H1 (cell line): ENCODE measurements at regions not wholly inside any gene's neighbourhood (a gene's known extent, or its start where the extent isn't known, plus 50 kb on each side); places are given as distances from the start of the nearest gene placed in this dataset.
A peak's percentile ranks its signal among the peaks of the same experiment; 100 is the strongest.

Experiments
- CTCF ChIA-PET: fragments of 300-600 bp; sonication (Branson Sonifier 250); formaldehyde crosslinking; loops from one replicate; lab custom pipeline; 2021; ENCODE audit not compliant: partially characterized antibody; lab: Charles Lee
- POLR2A ChIA-PET: fragments of 300-600 bp; sonication (Branson Sonifier 250); formaldehyde crosslinking; loops from one replicate; lab custom pipeline; 2021; ENCODE audit warnings: inconsistent platforms; ENCODE audit not compliant: partially characterized antibody; lab: Charles Lee
- DNase-seq, 2 experiments: peaks; one replicate each; pipeline versions ENCODE4 v3.0.0 to v3.0.0-alpha.2; 2010 to 2022; ENCODE audit warnings: low spot score in 2 of 2, low read depth in 1 of 2, mixed read lengths in 1 of 2
- FAIRE-seq: peaks from 2 replicates; lab custom pipeline; 2011; peaks lifted over from hg19 to GRCh38; lab: Jason Lieb, UNC
- H2AFZ ChIP-seq: 2 replicates; pipeline ENCODE4 v1.8.1; 2012; ENCODE audit warnings: low read length, inconsistent platforms
- H2AK5ac ChIP-seq: 2 replicates; pipeline ENCODE4 v1.6.1; 2013; ENCODE audit warnings: low read depth, low read length
- H2BK120ac ChIP-seq: replicated peaks from 2 replicates; pipeline ENCODE3; 2013; ENCODE audit warnings: low read depth, low read length, inconsistent platforms
- H2BK12ac ChIP-seq: 2 replicates; pipeline ENCODE4 v1.6.1; 2013; ENCODE audit warnings: low read depth, low read length
- H2BK15ac ChIP-seq: 2 replicates; pipeline ENCODE4 v1.6.1; 2013; ENCODE audit warnings: low read length
- H2BK20ac ChIP-seq: 2 replicates; pipeline ENCODE4 v1.6.1; 2013; ENCODE audit warnings: low read length
- H2BK5ac ChIP-seq: 2 replicates; pipeline ENCODE4 v1.6.1; 2013; ENCODE audit warnings: low read depth, low read length
- H3K14ac ChIP-seq: 2 replicates; pipeline ENCODE4 v1.6.1; 2013; ENCODE audit warnings: inconsistent platforms; ENCODE audit not compliant: insufficient read length
- H3K18ac ChIP-seq: 2 replicates; pipeline ENCODE4 v1.6.1; 2013; ENCODE audit warnings: low read length; ENCODE audit errors: extremely low read depth
- H3K23ac ChIP-seq: 2 replicates; pipeline ENCODE4 v1.6.1; 2013; ENCODE audit warnings: inconsistent platforms; ENCODE audit not compliant: insufficient read length
- H3K23me2 ChIP-seq: 2 replicates; pipeline ENCODE4 v1.6.1; 2013; ENCODE audit warnings: low read depth, low read length
- H3K27ac ChIP-seq: 2 replicates; pipeline ENCODE4 v1.6.1; 2011; ENCODE audit warnings: low read depth, low read length, inconsistent platforms
- H3K27me3 ChIP-seq, 4 experiments: replicated peaks in 1 of 4; 1 replicate in 1 of 4; 2 replicates in 3 of 4; pipeline versions ENCODE4 v1.6.1 to v1.8.1; 2011 to 2013; ENCODE audit warnings: low read length in 3 of 4, mild to moderate bottlenecking in 3 of 4, inconsistent platforms in 2 of 4, mixed read lengths in 2 of 4, moderate library complexity in 1 of 4; ENCODE audit not compliant: control insufficient read depth in 3 of 4, insufficient read depth in 3 of 4; ENCODE audit errors: extremely low read depth in 1 of 4
- H3K36me3 ChIP-seq, 4 experiments: 2 replicates each; pipeline versions ENCODE4 v1.6.1 to v1.8.1; 2011 to 2013; ENCODE audit warnings: mild to moderate bottlenecking in 4 of 4, low read length in 3 of 4, moderate library complexity in 2 of 4, control low read depth in 1 of 4, inconsistent platforms in 1 of 4; ENCODE audit not compliant: insufficient read depth in 4 of 4, control insufficient read depth in 2 of 4
- H3K4ac ChIP-seq: replicated peaks from 2 replicates; pipeline ENCODE3; 2013; ENCODE audit warnings: low read length, low read depth, mixed read lengths, inconsistent platforms; ENCODE audit not compliant: insufficient read length
- H3K4me1 ChIP-seq, 4 experiments: replicated peaks in 1 of 4; 1 replicate in 1 of 4; 2 replicates in 3 of 4; pipeline versions ENCODE4 v1.6.1 to v1.8.1; 2011 to 2013; ENCODE audit warnings: low read length in 3 of 4, inconsistent platforms in 2 of 4, mixed read lengths in 1 of 4; ENCODE audit not compliant: insufficient read depth in 4 of 4, control insufficient read depth in 3 of 4
- H3K4me2 ChIP-seq, 2 experiments: 2 replicates each; pipeline versions ENCODE4 v1.6.1 to v1.8.1; 2011 to 2013; ENCODE audit warnings: low read depth in 2 of 2, low read length in 2 of 2, control low read depth in 1 of 2, inconsistent platforms in 1 of 2, mild to moderate bottlenecking in 1 of 2; ENCODE audit not compliant: insufficient read depth in 1 of 2
- H3K4me3 ChIP-seq, 4 experiments: fragments of 200-600, 300-600 bp in 1 of 4; sonication (generic), shearing (Covaris generic), sonication (Bioruptor Twin) in 1 of 4; 2 replicates each; pipeline versions ENCODE4 v1.5.1 to v1.8.1; 2011 to 2016; ENCODE audit warnings: low read length in 4 of 4, low read depth in 3 of 4, control low read depth in 2 of 4, inconsistent platforms in 2 of 4, mild to moderate bottlenecking in 2 of 4, mixed read lengths in 1 of 4, moderate library complexity in 1 of 4; ENCODE audit not compliant: insufficient read depth in 2 of 4; ENCODE audit errors: extremely low read depth in 1 of 4
- H3K56ac ChIP-seq: replicated peaks from 2 replicates; pipeline ENCODE3; 2013; ENCODE audit warnings: low read depth, mild to moderate bottlenecking, mixed read lengths, low read length, inconsistent platforms; ENCODE audit not compliant: insufficient read length
- H3K79me1 ChIP-seq: 2 replicates; pipeline ENCODE4 v1.6.1; 2013; ENCODE audit warnings: low read depth, low read length, control low read depth
- H3K79me2 ChIP-seq, 2 experiments: 2 replicates each; pipeline versions ENCODE4 v1.6.1 to v1.8.1; 2012 to 2013; ENCODE audit warnings: low read length in 2 of 2, mild to moderate bottlenecking in 2 of 2, inconsistent platforms in 1 of 2; ENCODE audit not compliant: insufficient read depth in 2 of 2, control insufficient read depth in 1 of 2
- H3K9ac ChIP-seq, 4 experiments: replicated peaks in 1 of 4; 1 replicate in 1 of 4; 2 replicates in 3 of 4; pipeline versions ENCODE4 v1.6.1 to v1.8.1; 2011 to 2013; ENCODE audit warnings: low read depth in 3 of 4, low read length in 3 of 4, control low read depth in 2 of 4, mild to moderate bottlenecking in 2 of 4, moderate library complexity in 2 of 4, inconsistent platforms in 1 of 4; ENCODE audit errors: extremely low read depth in 1 of 4
- H3K9me3 ChIP-seq, 2 experiments: 2 replicates each; pipeline versions ENCODE4 v1.6.1 to v1.8.1; 2012 to 2013; ENCODE audit warnings: mild to moderate bottlenecking in 2 of 2, moderate library complexity in 2 of 2, control low read depth in 1 of 2, inconsistent platforms in 1 of 2, low read depth in 1 of 2, low read length in 1 of 2, mixed read lengths in 1 of 2; ENCODE audit not compliant: insufficient read depth in 2 of 2
- H4K20me1 ChIP-seq, 2 experiments: replicated peaks in 1 of 2; 2 replicates each; pipeline versions ENCODE3 to v1.8.1; 2011 to 2013; ENCODE audit warnings: inconsistent platforms in 2 of 2, low read length in 2 of 2, mild to moderate bottlenecking in 1 of 2; ENCODE audit not compliant: insufficient read depth in 2 of 2, control insufficient read depth in 1 of 2
- H4K5ac ChIP-seq: 2 replicates; pipeline ENCODE4 v1.6.1; 2013; ENCODE audit warnings: low read length, low read depth, mixed read lengths, inconsistent platforms; ENCODE audit not compliant: insufficient read length
- H4K8ac ChIP-seq: 2 replicates; pipeline ENCODE4 v1.8.0; 2013; ENCODE audit warnings: mild to moderate bottlenecking, moderate library complexity, low read length, inconsistent platforms; ENCODE audit not compliant: insufficient read depth; ENCODE audit errors: extremely low read depth
- H4K91ac ChIP-seq: replicated peaks from 2 replicates; pipeline ENCODE3; 2013; ENCODE audit warnings: low read length, mixed read lengths, inconsistent platforms; ENCODE audit not compliant: insufficient read length
- ASH2L ChIP-seq: fragments of 200-600, 300-600 bp; sonication (generic); IDR thresholded peaks from one replicate; pipeline ENCODE4 v1.7.1; 2017; ENCODE audit warnings: low read length
- BCL11A ChIP-seq, 2 experiments: IDR thresholded peaks; one replicate each; pipeline ENCODE4 v1.6.1; 2011; ENCODE audit warnings: low read depth in 2 of 2, low read length in 2 of 2, mild to moderate bottlenecking in 2 of 2
- CREB1 ChIP-seq: IDR thresholded peaks from 2 replicates; pipeline ENCODE4 v1.6.1; 2012; ENCODE audit warnings: inconsistent platforms
- HDAC2 ChIP-seq, 2 experiments: fragments of 300-600 bp in 1 of 2; sonication (generic) in 1 of 2; IDR thresholded peaks; 2 replicates each; pipeline ENCODE4 v1.6.1; 2011 to 2012; ENCODE audit warnings: low read depth in 2 of 2, low read length in 2 of 2, mild to moderate bottlenecking in 2 of 2, moderate library complexity in 2 of 2, borderline replicate concordance in 1 of 2, inconsistent platforms in 1 of 2
- JUN ChIP-seq: IDR thresholded peaks from 2 replicates; pipeline ENCODE4 v1.6.1; 2011; ENCODE audit warnings: low read depth, mild to moderate bottlenecking, improper control_type of control experiment, low read length
- KDM5A ChIP-seq: fragments of 200-600 bp; IDR thresholded peaks from 2 replicates; pipeline ENCODE4 v1.7.1; 2012; ENCODE audit warnings: mild to moderate bottlenecking, low read length, inconsistent platforms, mixed read lengths
- NANOG ChIP-seq: IDR thresholded peaks from 2 replicates; pipeline ENCODE4 v1.6.1; 2011; ENCODE audit warnings: low read length, low read depth, mild to moderate bottlenecking, inconsistent platforms; ENCODE audit not compliant: insufficient read depth, poor library complexity, severe bottlenecking
- ZNF274 ChIP-seq: IDR thresholded peaks from 2 replicates; pipeline ENCODE4 v1.7.0; 2012; ENCODE audit warnings: low read length, borderline replicate concordance; ENCODE audit errors: extremely low read depth
- WGBS, 2 experiments: shearing (Covaris generic) in 1 of 2; methylation state at CpG; one replicate each; pipeline versions ENCODE4 v1.1.6 to v1.1.7; 2013 to 2015; ENCODE audit warnings: low lambda C conversion rate in 2 of 2, mixed read lengths in 2 of 2, inconsistent platforms in 1 of 2, low coverage in 1 of 2, missing lambda C conversion rate in 1 of 2; ENCODE audit not compliant: insufficient replicate concordance in 2 of 2, insufficient coverage in 1 of 2, insufficient read length in 1 of 2; ENCODE audit errors: extremely low coverage in 1 of 2, missing lambda C conversion rate in 1 of 2; 5-methylcytosine and 5-hydroxymethylcytosine counted together
- TF ChIP-seq, protein P1 (sequence below): IDR thresholded peaks from 2 replicates; pipeline ENCODE4 v1.6.1; 2012; ENCODE audit warnings: low read length, inconsistent platforms
- TF ChIP-seq, protein P2 (sequence below): IDR thresholded peaks from 2 replicates; pipeline ENCODE4 v1.6.1; 2011; ENCODE audit warnings: low read length, improper control_type of control experiment

DNA sequence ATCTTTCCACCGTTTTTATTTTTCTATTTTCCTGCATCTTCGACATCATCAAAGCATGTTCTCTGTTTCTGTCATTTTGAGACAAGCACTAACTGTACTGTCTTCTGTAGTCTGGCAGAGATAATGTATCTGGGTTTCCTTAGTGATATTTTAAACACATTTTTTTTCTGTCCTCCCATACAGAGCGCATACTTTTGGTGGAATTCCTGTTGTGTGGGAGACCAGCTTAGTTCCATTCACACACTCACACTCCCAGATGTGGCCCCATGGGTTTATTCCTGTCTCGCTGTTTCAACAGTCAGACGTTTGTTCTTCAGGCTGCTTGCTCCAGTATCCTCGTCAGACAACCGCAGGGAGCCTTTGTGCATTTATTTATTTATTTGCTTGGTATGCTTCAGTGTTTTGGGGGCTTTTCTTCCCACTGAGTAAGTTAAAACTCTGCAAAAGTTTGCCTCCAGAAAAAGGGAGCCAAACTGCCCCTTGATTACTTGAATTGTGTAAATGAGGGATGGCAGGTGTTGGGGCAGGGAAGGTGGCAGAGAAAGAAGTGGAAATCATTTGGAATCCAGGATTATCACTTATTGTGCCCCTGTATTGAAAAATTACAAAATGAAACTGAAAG, 456.8 kb upstream of the KLF6 start:
- H3K4me1 ChIP-seq: peaks cover 0 to 3% (median 0%) of the 10 kb centered on the region in 4 experiments; a peak in 2 of 7 replicates
- no peak overlapping the region for H2BK5ac ChIP-seq
- POLR2A ChIA-PET: no interaction called here
- H3K4me2 ChIP-seq: peak overlapping the region in 1 of 2 experiments; percentile 3; a peak in 1 of 4 replicates
- FAIRE-seq: no peak
- 0 out of 4 replicates have a peak, but pooled peaks cover 0 to 2% of the 10 kb centered on the region in 2 experiments for H3K9me3 ChIP-seq
- H4K91ac ChIP-seq: no peak overlapping the region
- H3K23ac ChIP-seq: no peak overlapping the region
- no peak overlapping the region for H2AK5ac ChIP-seq
- no peaks in the 10 kb centered on the region; the same call in 1 of the 2 replicates for H3K23me2 ChIP-seq
- H3K18ac ChIP-seq: no peak overlapping the region
- H2AFZ ChIP-seq: 0 out of 2 replicates have a peak overlapping the region, but pooled peaks have one; percentile 1
- no peak overlapping the region for H2BK15ac ChIP-seq
- no peak overlapping the region for H4K5ac ChIP-seq
- CTCF ChIA-PET: no interaction called here
- no peak overlapping the region for H3K4me3 ChIP-seq
- no peaks in the 10 kb centered on the region for H3K79me2 ChIP-seq
- no peak overlapping the region for H3K9ac ChIP-seq
- no peak overlapping the region for H3K4ac ChIP-seq
- no peaks in the 10 kb centered on the region for H3K27me3 ChIP-seq
- H2BK20ac ChIP-seq: no peak overlapping the region
- H3K56ac ChIP-seq: no peak overlapping the region
- H2BK120ac ChIP-seq: no peak overlapping the region
- H2BK12ac ChIP-seq: no peak overlapping the region
- no peaks in the 10 kb centered on the region for H3K36me3 ChIP-seq
- H3K27ac ChIP-seq: no peak overlapping the region
- no peaks in the 10 kb centered on the region for H3K79me1 ChIP-seq
- H4K20me1 ChIP-seq: no peaks in the 10 kb centered on the region
- no peak overlapping the region for H4K8ac ChIP-seq
- no peak overlapping the region for H3K14ac ChIP-seq
- 58% methylated on average over 7 of the region's 7 CpGs; no CpG with 5 or more reads in 1 of the 2 experiments for WGBS, 2 experiments
- DNase-seq: no peak
- TF ChIP-seq, protein P1, sequence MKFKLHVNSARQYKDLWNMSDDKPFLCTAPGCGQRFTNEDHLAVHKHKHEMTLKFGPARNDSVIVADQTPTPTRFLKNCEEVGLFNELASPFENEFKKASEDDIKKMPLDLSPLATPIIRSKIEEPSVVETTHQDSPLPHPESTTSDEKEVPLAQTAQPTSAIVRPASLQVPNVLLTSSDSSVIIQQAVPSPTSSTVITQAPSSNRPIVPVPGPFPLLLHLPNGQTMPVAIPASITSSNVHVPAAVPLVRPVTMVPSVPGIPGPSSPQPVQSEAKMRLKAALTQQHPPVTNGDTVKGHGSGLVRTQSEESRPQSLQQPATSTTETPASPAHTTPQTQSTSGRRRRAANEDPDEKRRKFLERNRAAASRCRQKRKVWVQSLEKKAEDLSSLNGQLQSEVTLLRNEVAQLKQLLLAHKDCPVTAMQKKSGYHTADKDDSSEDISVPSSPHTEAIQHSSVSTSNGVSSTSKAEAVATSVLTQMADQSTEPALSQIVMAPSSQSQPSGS: no peak
- TF ChIP-seq BCL11A (IDR thresholded peaks at IDR 0.05; ENCODE audit: low read depth in 2 of 2, low read length in 2 of 2) (no peak), NANOG (no peak), ASH2L (no peak), ZNF274 (no peak), JUN (no peak), KDM5A (no peak), HDAC2 (IDR thresholded peaks at IDR 0.05; ENCODE audit: borderline replicate concordance in 1 of 2, low read depth in 2 of 2, low read length in 2 of 2) (no peak), CREB1 (no peak)
- TF ChIP-seq, protein P2, sequence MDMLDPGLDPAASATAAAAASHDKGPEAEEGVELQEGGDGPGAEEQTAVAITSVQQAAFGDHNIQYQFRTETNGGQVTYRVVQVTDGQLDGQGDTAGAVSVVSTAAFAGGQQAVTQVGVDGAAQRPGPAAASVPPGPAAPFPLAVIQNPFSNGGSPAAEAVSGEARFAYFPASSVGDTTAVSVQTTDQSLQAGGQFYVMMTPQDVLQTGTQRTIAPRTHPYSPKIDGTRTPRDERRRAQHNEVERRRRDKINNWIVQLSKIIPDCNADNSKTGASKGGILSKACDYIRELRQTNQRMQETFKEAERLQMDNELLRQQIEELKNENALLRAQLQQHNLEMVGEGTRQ: no peak
